ENCODE measurements at regions not wholly inside any gene's neighbourhood (a gene's known extent, or its start where the extent isn't known, plus 50 kb on each side); places are given as distances from the start of the nearest gene placed in this dataset.

GRCh38 chr5:30502277-30502676, 691.2 kb upstream of the CDH6 start (continued):
- TF ChIP-seq CTCF (IDR thresholded peaks at IDR 0.05; ENCODE audit: control extremely low read depth in 1 of 3, insufficient read depth in 1 of 3, low read depth in 1 of 3, low read length in 3 of 3) (no peak), HDAC6 (IDR thresholded peaks at IDR 0.05; ENCODE audit: low read depth, low read length) (no peak), SUZ12 (IDR thresholded peaks at IDR 0.05; ENCODE audit: low read length) (no peak), KDM1A (IDR thresholded peaks at IDR 0.05; ENCODE audit: borderline replicate concordance, low read length) (no peak), JUND (IDR thresholded peaks at IDR 0.05; ENCODE audit: low read length) (no peak), CHD2 (IDR thresholded peaks at IDR 0.05; ENCODE audit: low read length) (no peak), KDM5A (IDR thresholded peaks at IDR 0.05; ENCODE audit: low read length) (no peak), ASH2L (IDR thresholded peaks at IDR 0.05; ENCODE audit: low read length) (no peak), USF2 (IDR thresholded peaks at IDR 0.05; ENCODE audit: low read length) (no peak), FOSL1 (IDR thresholded peaks at IDR 0.05; ENCODE audit: insufficient read depth, low read depth, low read length) (no peak)

Data from H1 (cell line).